ENCODE measurements at regions not wholly inside any gene's neighbourhood (a gene's known extent, or its start where the extent isn't known, plus 50 kb on each side); places are given as distances from the start of the nearest gene placed in this dataset.
"Not testable (repeated sequence)": the region's sequence is repeated elsewhere in the genome, so short reads cannot be mapped to it uniquely, and the experiment has no call there.

- no peak for DNase-seq (ENCODE audit: low read depth in 1 of 2, low spot score in 1 of 2)
- no peak overlapping the region for H3K4me3 ChIP-seq (replicated peaks; ENCODE audit: insufficient read depth, low read length)
- no peak overlapping the region for H3K27ac ChIP-seq (replicated peaks)
- H3K27me3 ChIP-seq (ENCODE audit: insufficient read depth, poor library complexity, severe bottlenecking): no peaks in the 10 kb centered on the region
- TF ChIP-seq POLR2AphosphoS5 (IDR thresholded peaks at IDR 0.05; ENCODE audit: low read depth) (no peak), SPI1 (IDR thresholded peaks at IDR 0.05; ENCODE audit: borderline replicate concordance, low read depth) (no peak), GABPA (IDR thresholded peaks at IDR 0.05; ENCODE audit: low read depth) (no peak)
- TF ChIP-seq, protein P1, sequence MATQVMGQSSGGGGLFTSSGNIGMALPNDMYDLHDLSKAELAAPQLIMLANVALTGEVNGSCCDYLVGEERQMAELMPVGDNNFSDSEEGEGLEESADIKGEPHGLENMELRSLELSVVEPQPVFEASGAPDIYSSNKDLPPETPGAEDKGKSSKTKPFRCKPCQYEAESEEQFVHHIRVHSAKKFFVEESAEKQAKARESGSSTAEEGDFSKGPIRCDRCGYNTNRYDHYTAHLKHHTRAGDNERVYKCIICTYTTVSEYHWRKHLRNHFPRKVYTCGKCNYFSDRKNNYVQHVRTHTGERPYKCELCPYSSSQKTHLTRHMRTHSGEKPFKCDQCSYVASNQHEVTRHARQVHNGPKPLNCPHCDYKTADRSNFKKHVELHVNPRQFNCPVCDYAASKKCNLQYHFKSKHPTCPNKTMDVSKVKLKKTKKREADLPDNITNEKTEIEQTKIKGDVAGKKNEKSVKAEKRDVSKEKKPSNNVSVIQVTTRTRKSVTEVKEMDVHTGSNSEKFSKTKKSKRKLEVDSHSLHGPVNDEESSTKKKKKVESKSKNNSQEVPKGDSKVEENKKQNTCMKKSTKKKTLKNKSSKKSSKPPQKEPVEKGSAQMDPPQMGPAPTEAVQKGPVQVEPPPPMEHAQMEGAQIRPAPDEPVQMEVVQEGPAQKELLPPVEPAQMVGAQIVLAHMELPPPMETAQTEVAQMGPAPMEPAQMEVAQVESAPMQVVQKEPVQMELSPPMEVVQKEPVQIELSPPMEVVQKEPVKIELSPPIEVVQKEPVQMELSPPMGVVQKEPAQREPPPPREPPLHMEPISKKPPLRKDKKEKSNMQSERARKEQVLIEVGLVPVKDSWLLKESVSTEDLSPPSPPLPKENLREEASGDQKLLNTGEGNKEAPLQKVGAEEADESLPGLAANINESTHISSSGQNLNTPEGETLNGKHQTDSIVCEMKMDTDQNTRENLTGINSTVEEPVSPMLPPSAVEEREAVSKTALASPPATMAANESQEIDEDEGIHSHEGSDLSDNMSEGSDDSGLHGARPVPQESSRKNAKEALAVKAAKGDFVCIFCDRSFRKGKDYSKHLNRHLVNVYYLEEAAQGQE (IDR thresholded peaks at IDR 0.05; ENCODE audit: insufficient replicate concordance, low read depth): no peak
- TF ChIP-seq, protein P2, sequence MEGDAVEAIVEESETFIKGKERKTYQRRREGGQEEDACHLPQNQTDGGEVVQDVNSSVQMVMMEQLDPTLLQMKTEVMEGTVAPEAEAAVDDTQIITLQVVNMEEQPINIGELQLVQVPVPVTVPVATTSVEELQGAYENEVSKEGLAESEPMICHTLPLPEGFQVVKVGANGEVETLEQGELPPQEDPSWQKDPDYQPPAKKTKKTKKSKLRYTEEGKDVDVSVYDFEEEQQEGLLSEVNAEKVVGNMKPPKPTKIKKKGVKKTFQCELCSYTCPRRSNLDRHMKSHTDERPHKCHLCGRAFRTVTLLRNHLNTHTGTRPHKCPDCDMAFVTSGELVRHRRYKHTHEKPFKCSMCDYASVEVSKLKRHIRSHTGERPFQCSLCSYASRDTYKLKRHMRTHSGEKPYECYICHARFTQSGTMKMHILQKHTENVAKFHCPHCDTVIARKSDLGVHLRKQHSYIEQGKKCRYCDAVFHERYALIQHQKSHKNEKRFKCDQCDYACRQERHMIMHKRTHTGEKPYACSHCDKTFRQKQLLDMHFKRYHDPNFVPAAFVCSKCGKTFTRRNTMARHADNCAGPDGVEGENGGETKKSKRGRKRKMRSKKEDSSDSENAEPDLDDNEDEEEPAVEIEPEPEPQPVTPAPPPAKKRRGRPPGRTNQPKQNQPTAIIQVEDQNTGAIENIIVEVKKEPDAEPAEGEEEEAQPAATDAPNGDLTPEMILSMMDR (IDR thresholded peaks at IDR 0.05; ENCODE audit: insufficient read depth, low read length): no peak
Observed at GRCh38 chr3:40901298-40901697, 298.0 kb upstream of the CTNNB1 start.

GRCh38 chr3:40901796-40902195 lies 297.5 kb upstream of the CTNNB1 start:
- Histone ChIP-seq H3K27me3 (ENCODE audit: insufficient read depth, poor library complexity, severe bottlenecking) (no peaks in the 10 kb centered on the region), H3K4me3 (replicated peaks; ENCODE audit: insufficient read depth, low read length) (no peak overlapping the region), H3K27ac (replicated peaks) (no peak overlapping the region)
- DNase-seq (ENCODE audit: low read depth in 1 of 2, low spot score in 1 of 2): no peak
- TF ChIP-seq POLR2AphosphoS5 (IDR thresholded peaks at IDR 0.05; ENCODE audit: low read depth) (no peak), GABPA (IDR thresholded peaks at IDR 0.05; ENCODE audit: low read depth) (no peak), SPI1 (IDR thresholded peaks at IDR 0.05; ENCODE audit: borderline replicate concordance, low read depth) (no peak)
- TF ChIP-seq, protein P2 (IDR thresholded peaks at IDR 0.05; ENCODE audit: insufficient read depth, low read length): no peak
- TF ChIP-seq, protein P1 (IDR thresholded peaks at IDR 0.05; ENCODE audit: insufficient replicate concordance, low read depth): no peak

- not testable (repeated sequence) for H3K27me3 ChIP-seq (ENCODE audit: insufficient read depth, poor library complexity, severe bottlenecking); DNase-seq (ENCODE audit: low read depth in 1 of 2, low spot score in 1 of 2); H3K4me3 ChIP-seq (replicated peaks; ENCODE audit: insufficient read depth, low read length); H3K27ac ChIP-seq (replicated peaks)
Observed at GRCh38 chr3:40907907-40908465, 291.3 kb upstream of the CTNNB1 start.

GRCh38 chr3:40908612-40909011 lies 290.7 kb upstream of the CTNNB1 start:
- no peak overlapping the region for H3K27ac ChIP-seq (replicated peaks)
- H3K4me3 ChIP-seq (replicated peaks; ENCODE audit: insufficient read depth, low read length): no peak overlapping the region
- TF ChIP-seq, protein P2 (IDR thresholded peaks at IDR 0.05; ENCODE audit: insufficient read depth, low read length): no peak
- no peak for TF ChIP-seq POLR2AphosphoS5 (IDR thresholded peaks at IDR 0.05; ENCODE audit: low read depth)
- no peaks in the 10 kb centered on the region for H3K27me3 ChIP-seq (ENCODE audit: insufficient read depth, poor library complexity, severe bottlenecking)
- DNase-seq (ENCODE audit: low read depth in 1 of 2, low spot score in 1 of 2): no peak
